MM.1S (cell line): ENCODE measurements at regions not wholly inside any gene's neighbourhood (a gene's known extent, or its start where the extent isn't known, plus 50 kb on each side); places are given as distances from the start of the nearest gene placed in this dataset.

ENCODE experiments used
- DNase-seq: peaks from one replicate; pipeline ENCODE4 v3.0.0-alpha.2; 2015
- H2AFZ ChIP-seq: fragments of 300-600 bp; sonication (generic); 2 replicates; pipeline ENCODE4 v1.6.0; 2016; ENCODE audit warnings: antibody characterized with exemption, low read length
- H3F3A ChIP-seq: fragments of 300-600 bp; sonication (generic); 2 replicates; pipeline ENCODE4 v1.6.1; 2016; ENCODE audit warnings: mild to moderate bottlenecking, antibody characterized with exemption, low read length, moderate library complexity, mixed read lengths; ENCODE audit not compliant: insufficient read depth
- H3K27ac ChIP-seq: fragments of 300-600 bp; sonication (generic); 2 replicates; pipeline ENCODE4 v1.5.1; 2016; ENCODE audit warnings: mild to moderate bottlenecking, low read length
- H3K27me3 ChIP-seq: fragments of 300-600 bp; sonication (generic); replicated peaks from 2 replicates; pipeline ENCODE4 v1.6.0; 2016; ENCODE audit warnings: low read length; ENCODE audit not compliant: insufficient read depth
- H3K36me3 ChIP-seq: fragments of 300-600 bp; sonication (generic); replicated peaks from 2 replicates; pipeline ENCODE4 v1.6.1; 2016; ENCODE audit warnings: mild to moderate bottlenecking, low read length, mixed read lengths; ENCODE audit not compliant: insufficient read depth
- H3K4me1 ChIP-seq: fragments of 300-600 bp; sonication (generic); 2 replicates; pipeline ENCODE4 v1.6.1; 2016; ENCODE audit warnings: low read length, mixed read lengths
- H3K4me2 ChIP-seq: fragments of 300-600 bp; sonication (generic); 2 replicates; pipeline ENCODE4 v1.6.0; 2016; ENCODE audit warnings: low read depth, low read length
- H3K4me3 ChIP-seq: fragments of 300-600 bp; sonication (generic); 2 replicates; pipeline ENCODE4 v1.5.1; 2016; ENCODE audit warnings: low read length, mixed read lengths
- H3K79me2 ChIP-seq: fragments of 300-600 bp; sonication (generic); 2 replicates; pipeline ENCODE4 v1.6.1; 2016; ENCODE audit warnings: mixed run types, low read length, mixed read lengths
- H3K9ac ChIP-seq: fragments of 300-600 bp; sonication (generic); 2 replicates; pipeline ENCODE4 v1.6.1; 2016; ENCODE audit warnings: low read length, mixed read lengths
- H3K9me2 ChIP-seq: fragments of 300-600 bp; sonication (generic); replicated peaks from 2 replicates; pipeline ENCODE4 v1.6.1; 2016; ENCODE audit warnings: mild to moderate bottlenecking, low read length, mixed read lengths; ENCODE audit not compliant: insufficient read depth
- H3K9me3 ChIP-seq: fragments of 300-600 bp; sonication (generic); replicated peaks from 2 replicates; pipeline ENCODE4 v1.6.1; 2016; ENCODE audit warnings: mild to moderate bottlenecking, low read length, mixed read lengths; ENCODE audit not compliant: insufficient read depth
- H4K20me1 ChIP-seq: fragments of 300-600 bp; sonication (generic); 2 replicates; pipeline ENCODE4 v1.6.1; 2016; ENCODE audit warnings: mild to moderate bottlenecking, low read length, moderate library complexity, mixed read lengths; ENCODE audit not compliant: insufficient read depth
- EZH2 ChIP-seq: fragments of 300-600 bp; sonication (generic); optimal IDR thresholded peaks from 2 replicates; pipeline ENCODE3; 2017; ENCODE audit warnings: low read depth, mild to moderate bottlenecking, antibody characterized with exemption, low read length, mixed read lengths
- EZH2phosphoT487 ChIP-seq: fragments of 300-600 bp; sonication (generic); IDR thresholded peaks from 2 replicates; pipeline ENCODE4 v1.6.1; 2018; ENCODE audit warnings: antibody characterized with exemption, low read length
- TF ChIP-seq, protein P1 (sequence below): fragments of 300-600 bp; sonication (generic); IDR thresholded peaks from 2 replicates; pipeline ENCODE4 v1.5.1; 2016; ENCODE audit warnings: antibody characterized with exemption, low read length, mixed read lengths

DNA sequence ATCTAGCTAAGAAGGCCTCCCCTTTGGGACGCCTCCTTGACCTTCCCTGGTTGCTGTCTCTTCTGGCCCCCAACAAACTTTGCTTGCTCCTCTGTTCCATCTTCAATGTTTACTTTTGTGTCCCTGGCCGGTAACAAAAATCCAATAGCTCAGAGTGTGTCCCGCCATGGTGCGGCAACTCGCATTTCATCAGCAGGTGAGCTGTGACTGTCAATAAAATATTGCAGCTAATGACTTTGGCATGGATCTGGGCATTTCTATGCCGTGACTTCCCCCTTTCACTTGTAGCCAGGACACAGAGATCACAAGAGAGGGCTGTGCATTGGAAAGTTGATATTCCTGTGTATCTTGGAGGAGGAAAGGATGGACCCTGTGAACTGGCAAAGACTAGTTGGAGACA is 317.6 kb downstream of the RPS24 start:
- Histone ChIP-seq H3F3A (no peaks in the 10 kb centered on the region), H3K9ac (no peak overlapping the region), H3K4me3 (no peak overlapping the region), H3K79me2 (no peaks in the 10 kb centered on the region), H3K9me3 (0 out of 2 replicates have a peak, but pooled peaks cover 3% of the 10 kb centered on the region), H4K20me1 (no peaks in the 10 kb centered on the region), H2AFZ (no peak overlapping the region), H3K27me3 (no peaks in the 10 kb centered on the region), H3K4me1 (no peaks in the 10 kb centered on the region), H3K36me3 (no peaks in the 10 kb centered on the region), H3K27ac (no peak overlapping the region), H3K9me2 (no peaks in the 10 kb centered on the region), H3K4me2 (no peak overlapping the region)
- DNase-seq, result no peak
- no peak for TF ChIP-seq EZH2
- no peak for TF ChIP-seq EZH2phosphoT487
- TF ChIP-seq, protein P1, sequence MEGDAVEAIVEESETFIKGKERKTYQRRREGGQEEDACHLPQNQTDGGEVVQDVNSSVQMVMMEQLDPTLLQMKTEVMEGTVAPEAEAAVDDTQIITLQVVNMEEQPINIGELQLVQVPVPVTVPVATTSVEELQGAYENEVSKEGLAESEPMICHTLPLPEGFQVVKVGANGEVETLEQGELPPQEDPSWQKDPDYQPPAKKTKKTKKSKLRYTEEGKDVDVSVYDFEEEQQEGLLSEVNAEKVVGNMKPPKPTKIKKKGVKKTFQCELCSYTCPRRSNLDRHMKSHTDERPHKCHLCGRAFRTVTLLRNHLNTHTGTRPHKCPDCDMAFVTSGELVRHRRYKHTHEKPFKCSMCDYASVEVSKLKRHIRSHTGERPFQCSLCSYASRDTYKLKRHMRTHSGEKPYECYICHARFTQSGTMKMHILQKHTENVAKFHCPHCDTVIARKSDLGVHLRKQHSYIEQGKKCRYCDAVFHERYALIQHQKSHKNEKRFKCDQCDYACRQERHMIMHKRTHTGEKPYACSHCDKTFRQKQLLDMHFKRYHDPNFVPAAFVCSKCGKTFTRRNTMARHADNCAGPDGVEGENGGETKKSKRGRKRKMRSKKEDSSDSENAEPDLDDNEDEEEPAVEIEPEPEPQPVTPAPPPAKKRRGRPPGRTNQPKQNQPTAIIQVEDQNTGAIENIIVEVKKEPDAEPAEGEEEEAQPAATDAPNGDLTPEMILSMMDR, result no peak

DNA sequence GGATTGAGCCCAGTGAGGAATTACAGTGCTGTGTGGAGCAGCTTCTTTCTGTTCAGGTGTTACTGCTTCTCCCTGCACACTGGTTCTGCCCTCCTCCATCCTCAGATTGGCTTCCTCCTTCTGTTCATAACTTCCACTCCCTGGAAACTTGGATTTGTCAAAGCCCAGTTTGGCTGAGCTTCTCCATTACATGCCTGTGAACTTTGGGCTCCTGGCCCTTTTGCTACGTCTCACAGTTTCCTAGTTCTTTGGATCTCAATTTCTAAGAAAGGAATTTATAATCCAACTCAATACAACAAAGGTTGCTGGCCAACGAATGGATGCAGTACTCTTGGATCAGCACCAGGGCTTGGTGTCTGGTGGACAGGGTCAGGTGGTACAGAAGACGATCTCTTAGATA is 318.1 kb downstream of the RPS24 start:
- Histone ChIP-seq H3K79me2 (no peaks in the 10 kb centered on the region), H3F3A (no peaks in the 10 kb centered on the region), H3K9me3 (0 out of 2 replicates have a peak, but pooled peaks cover 3% of the 10 kb centered on the region), H3K9ac (no peak overlapping the region), H3K4me2 (no peak overlapping the region), H3K4me3 (no peak overlapping the region), H3K27me3 (no peaks in the 10 kb centered on the region), H2AFZ (no peak overlapping the region), H3K4me1 (no peaks in the 10 kb centered on the region), H3K9me2 (no peaks in the 10 kb centered on the region), H3K36me3 (no peaks in the 10 kb centered on the region), H4K20me1 (no peaks in the 10 kb centered on the region), H3K27ac (no peak overlapping the region)
- TF ChIP-seq EZH2phosphoT487 (no peak), EZH2 (no peak)
- TF ChIP-seq, protein P1, result no peak
- DNase-seq, result no peak

DNA sequence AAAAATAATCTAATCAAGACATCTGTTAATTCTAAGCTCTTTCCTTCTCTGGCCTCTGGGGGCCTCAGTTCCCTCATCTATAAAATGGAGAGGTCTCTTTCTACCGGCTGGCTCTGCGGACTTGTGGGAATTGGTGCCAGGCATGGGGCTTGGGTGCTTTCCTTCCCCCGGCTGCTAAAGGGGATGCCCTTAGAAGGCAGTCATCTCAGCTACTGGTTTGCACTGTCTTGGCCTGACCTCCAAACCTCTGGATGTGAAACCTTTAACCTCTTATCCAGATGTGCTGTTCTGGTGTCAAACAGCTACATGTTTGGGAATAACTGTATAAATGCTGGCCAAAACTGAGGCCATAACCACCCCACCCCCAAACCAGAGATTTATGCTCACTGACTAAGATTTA is 320.0 kb downstream of the RPS24 start:
- no peaks in the 10 kb centered on the region for H4K20me1 ChIP-seq
- no peaks in the 10 kb centered on the region for H3K36me3 ChIP-seq
- DNase-seq, result no peak
- H3K9ac ChIP-seq, result no peak overlapping the region
- no peak overlapping the region for H2AFZ ChIP-seq
- no peak overlapping the region for H3K27ac ChIP-seq
- 0 out of 2 replicates have a peak, but pooled peaks cover 3% of the 10 kb centered on the region for H3K9me3 ChIP-seq
- no peaks in the 10 kb centered on the region for H3F3A ChIP-seq
- TF ChIP-seq EZH2 (no peak), EZH2phosphoT487 (no peak)
- TF ChIP-seq, protein P1, result no peak
- no peaks in the 10 kb centered on the region for H3K27me3 ChIP-seq
- no peaks in the 10 kb centered on the region for H3K9me2 ChIP-seq
- H3K4me3 ChIP-seq, result no peak overlapping the region
- no peak overlapping the region for H3K4me2 ChIP-seq
- H3K4me1 ChIP-seq, result no peaks in the 10 kb centered on the region
- H3K79me2 ChIP-seq, result no peaks in the 10 kb centered on the region
